ENCODE measurements at regions not wholly inside any gene's neighbourhood (a gene's known extent, or its start where the extent isn't known, plus 50 kb on each side); places are given as distances from the start of the nearest gene placed in this dataset.

DNA sequence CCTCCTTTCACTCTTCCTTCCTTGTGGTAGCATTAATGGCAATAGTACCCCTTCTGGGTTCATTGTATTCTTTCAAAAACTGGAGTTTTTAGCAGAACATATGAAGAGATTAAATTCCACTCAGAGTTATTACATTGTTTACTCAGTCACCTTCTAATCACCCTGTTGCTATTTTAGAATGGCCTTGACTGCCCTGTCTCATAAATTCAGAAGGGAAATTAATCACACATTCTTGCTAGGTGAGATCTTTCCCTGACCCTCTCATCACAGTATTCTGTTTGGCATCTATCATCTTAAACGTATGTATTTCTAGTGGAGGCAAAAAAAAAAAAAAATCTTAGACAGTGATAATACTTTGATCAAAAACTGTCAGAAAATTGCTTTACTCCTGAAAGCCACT is 760.4 kb downstream of the ADCYAP1 start:
- H3K4me2 ChIP-seq (ENCODE audit: low read length): no peak overlapping the region
- H3K9me2 ChIP-seq (ENCODE audit: insufficient read depth): no peaks in the 10 kb centered on the region
- ChIA-PET POLR2A (no interaction called here), RAD21 (ENCODE audit: low non-redundant PET in 1 of 2, low total read pairs in 2 of 2, uncharacterized antibody in 2 of 2, unreplicated experiment in 2 of 2) (no interaction called here), CTCF (no interaction called here)
- no peaks in the 10 kb centered on the region for H3K79me2 ChIP-seq (ENCODE audit: insufficient read depth, low read length)
- H3K36me3 ChIP-seq (ENCODE audit: control insufficient read depth in 1 of 2, insufficient read depth in 2 of 2, low read length in 2 of 2): no peaks in the 10 kb centered on the region
- H3K9ac ChIP-seq (ENCODE audit: low read length): no peak overlapping the region
- H3K27me3 ChIP-seq (ENCODE audit: insufficient read depth, low read length): peaks cover 3% of the 10 kb centered on the region; the same call in 1 of the 2 replicates
- H4K20me1 ChIP-seq (ENCODE audit: insufficient read depth): no peaks in the 10 kb centered on the region
- H3K27ac ChIP-seq (ENCODE audit: low read depth, low read length): no peak overlapping the region
- no TSS peak for BruUV-seq (replicated peaks)
- H3K4me3 ChIP-seq (replicated peaks in 1 of 2; ENCODE audit: low read depth in 1 of 2, low read length in 2 of 2): no peak overlapping the region
- H2AFZ ChIP-seq (ENCODE audit: low read depth, low read length, poor library complexity, severe bottlenecking): no peak overlapping the region
- DNase-seq (ENCODE audit: low read depth, low spot score) (no peak), ATAC-seq (no peak)
- TF ChIP-seq RAD21 (IDR thresholded peaks at IDR 0.05; ENCODE audit: low read depth): no peak
- TF ChIP-seq MAX (IDR thresholded peaks at IDR 0.05): no peak
- no peak for TF ChIP-seq CBX3 (IDR thresholded peaks at IDR 0.05; ENCODE audit: low read depth)
- TF ChIP-seq, protein P1, sequence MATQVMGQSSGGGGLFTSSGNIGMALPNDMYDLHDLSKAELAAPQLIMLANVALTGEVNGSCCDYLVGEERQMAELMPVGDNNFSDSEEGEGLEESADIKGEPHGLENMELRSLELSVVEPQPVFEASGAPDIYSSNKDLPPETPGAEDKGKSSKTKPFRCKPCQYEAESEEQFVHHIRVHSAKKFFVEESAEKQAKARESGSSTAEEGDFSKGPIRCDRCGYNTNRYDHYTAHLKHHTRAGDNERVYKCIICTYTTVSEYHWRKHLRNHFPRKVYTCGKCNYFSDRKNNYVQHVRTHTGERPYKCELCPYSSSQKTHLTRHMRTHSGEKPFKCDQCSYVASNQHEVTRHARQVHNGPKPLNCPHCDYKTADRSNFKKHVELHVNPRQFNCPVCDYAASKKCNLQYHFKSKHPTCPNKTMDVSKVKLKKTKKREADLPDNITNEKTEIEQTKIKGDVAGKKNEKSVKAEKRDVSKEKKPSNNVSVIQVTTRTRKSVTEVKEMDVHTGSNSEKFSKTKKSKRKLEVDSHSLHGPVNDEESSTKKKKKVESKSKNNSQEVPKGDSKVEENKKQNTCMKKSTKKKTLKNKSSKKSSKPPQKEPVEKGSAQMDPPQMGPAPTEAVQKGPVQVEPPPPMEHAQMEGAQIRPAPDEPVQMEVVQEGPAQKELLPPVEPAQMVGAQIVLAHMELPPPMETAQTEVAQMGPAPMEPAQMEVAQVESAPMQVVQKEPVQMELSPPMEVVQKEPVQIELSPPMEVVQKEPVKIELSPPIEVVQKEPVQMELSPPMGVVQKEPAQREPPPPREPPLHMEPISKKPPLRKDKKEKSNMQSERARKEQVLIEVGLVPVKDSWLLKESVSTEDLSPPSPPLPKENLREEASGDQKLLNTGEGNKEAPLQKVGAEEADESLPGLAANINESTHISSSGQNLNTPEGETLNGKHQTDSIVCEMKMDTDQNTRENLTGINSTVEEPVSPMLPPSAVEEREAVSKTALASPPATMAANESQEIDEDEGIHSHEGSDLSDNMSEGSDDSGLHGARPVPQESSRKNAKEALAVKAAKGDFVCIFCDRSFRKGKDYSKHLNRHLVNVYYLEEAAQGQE (IDR thresholded peaks at IDR 0.05; ENCODE audit: low read depth): no peak
- TF ChIP-seq SP1 (IDR thresholded peaks at IDR 0.05; ENCODE audit: low read depth): no peak
- TF ChIP-seq YY1 (IDR thresholded peaks at IDR 0.05; ENCODE audit: extremely low read depth, insufficient replicate concordance, low read depth, low read length): no peak
- TF ChIP-seq JUND (IDR thresholded peaks at IDR 0.05): no peak
- TF ChIP-seq EZH2phosphoT487 (IDR thresholded peaks at IDR 0.05; ENCODE audit: borderline replicate concordance): no peak
- TF ChIP-seq ZNF274 (IDR thresholded peaks at IDR 0.05; ENCODE audit: low read depth, low read length): no peak
- TF ChIP-seq ELF1 (IDR thresholded peaks at IDR 0.05; ENCODE audit: borderline replicate concordance, low read depth): no peak
- TF ChIP-seq ZFX (IDR thresholded peaks at IDR 0.05): no peak
- TF ChIP-seq, protein P2, sequence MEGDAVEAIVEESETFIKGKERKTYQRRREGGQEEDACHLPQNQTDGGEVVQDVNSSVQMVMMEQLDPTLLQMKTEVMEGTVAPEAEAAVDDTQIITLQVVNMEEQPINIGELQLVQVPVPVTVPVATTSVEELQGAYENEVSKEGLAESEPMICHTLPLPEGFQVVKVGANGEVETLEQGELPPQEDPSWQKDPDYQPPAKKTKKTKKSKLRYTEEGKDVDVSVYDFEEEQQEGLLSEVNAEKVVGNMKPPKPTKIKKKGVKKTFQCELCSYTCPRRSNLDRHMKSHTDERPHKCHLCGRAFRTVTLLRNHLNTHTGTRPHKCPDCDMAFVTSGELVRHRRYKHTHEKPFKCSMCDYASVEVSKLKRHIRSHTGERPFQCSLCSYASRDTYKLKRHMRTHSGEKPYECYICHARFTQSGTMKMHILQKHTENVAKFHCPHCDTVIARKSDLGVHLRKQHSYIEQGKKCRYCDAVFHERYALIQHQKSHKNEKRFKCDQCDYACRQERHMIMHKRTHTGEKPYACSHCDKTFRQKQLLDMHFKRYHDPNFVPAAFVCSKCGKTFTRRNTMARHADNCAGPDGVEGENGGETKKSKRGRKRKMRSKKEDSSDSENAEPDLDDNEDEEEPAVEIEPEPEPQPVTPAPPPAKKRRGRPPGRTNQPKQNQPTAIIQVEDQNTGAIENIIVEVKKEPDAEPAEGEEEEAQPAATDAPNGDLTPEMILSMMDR (IDR thresholded peaks at IDR 0.05 in 2 of 3, conservative IDR thresholded peaks at IDR 0.05 in 1 of 3; ENCODE audit: borderline replicate concordance in 1 of 3, insufficient read depth in 1 of 3, low read depth in 2 of 3, low read length in 2 of 3): no peak
- TF ChIP-seq POLR2AphosphoS5 (IDR thresholded peaks at IDR 0.05; ENCODE audit: low read depth, low read length): no peak
- no peak for TF ChIP-seq EZH2 (IDR thresholded peaks at IDR 0.05)
- no peak for TF ChIP-seq SIN3A (IDR thresholded peaks at IDR 0.05; ENCODE audit: low read depth)
- intact Hi-C loops (cut with micrococcal nuclease): no loop called here
- no peaks in the 10 kb centered on the region for H3K4me1 ChIP-seq (ENCODE audit: control insufficient read depth in 1 of 2, insufficient read depth in 2 of 2, low read length in 2 of 2)
- no peaks in the 10 kb centered on the region for H3K9me3 ChIP-seq (ENCODE audit: control insufficient read depth in 1 of 2, insufficient read depth in 1 of 2, low read depth in 1 of 2, low read length in 2 of 2)
